Lower leg skin (tissue), 3 donors: ENCODE measurements at regions not wholly inside any gene's neighbourhood (a gene's known extent, or its start where the extent isn't known, plus 50 kb on each side); places are given as distances from the start of the nearest gene placed in this dataset.

Experiments used
- POLR2A ChIP-seq, 2 donors: fragments of 450-650 bp; IDR thresholded peaks; one replicate each; pipeline ENCODE4 v1.6.1; 2016 to 2017; ENCODE audit warnings: antibody characterized with exemption in 2 of 2, mild to moderate bottlenecking in 1 of 2, moderate library complexity in 1 of 2
- TF ChIP-seq, protein P1 (sequence below), 3 donors: fragments of 450-650 bp; IDR thresholded peaks; one replicate each; pipeline ENCODE4 v1.5.1; 2016; ENCODE audit warnings: antibody characterized with exemption in 3 of 3, mild to moderate bottlenecking in 3 of 3, moderate library complexity in 2 of 3

DNA sequence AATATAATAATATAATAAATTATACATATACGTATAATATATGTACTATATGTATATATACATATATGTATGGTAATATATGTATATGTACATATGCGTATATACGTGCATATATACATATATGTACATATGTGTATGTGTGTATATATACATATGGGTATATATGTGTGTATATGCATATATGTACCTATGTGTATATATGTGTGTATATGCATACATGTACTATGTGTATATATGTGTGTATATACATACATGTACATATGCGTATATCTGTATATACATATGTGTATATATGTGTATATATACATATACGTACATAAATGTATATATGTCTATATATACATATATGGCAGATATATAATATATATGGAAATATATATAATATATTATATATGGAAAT lies 74.8 kb upstream of the ST3GAL6 start:
- TF ChIP-seq, protein P1, sequence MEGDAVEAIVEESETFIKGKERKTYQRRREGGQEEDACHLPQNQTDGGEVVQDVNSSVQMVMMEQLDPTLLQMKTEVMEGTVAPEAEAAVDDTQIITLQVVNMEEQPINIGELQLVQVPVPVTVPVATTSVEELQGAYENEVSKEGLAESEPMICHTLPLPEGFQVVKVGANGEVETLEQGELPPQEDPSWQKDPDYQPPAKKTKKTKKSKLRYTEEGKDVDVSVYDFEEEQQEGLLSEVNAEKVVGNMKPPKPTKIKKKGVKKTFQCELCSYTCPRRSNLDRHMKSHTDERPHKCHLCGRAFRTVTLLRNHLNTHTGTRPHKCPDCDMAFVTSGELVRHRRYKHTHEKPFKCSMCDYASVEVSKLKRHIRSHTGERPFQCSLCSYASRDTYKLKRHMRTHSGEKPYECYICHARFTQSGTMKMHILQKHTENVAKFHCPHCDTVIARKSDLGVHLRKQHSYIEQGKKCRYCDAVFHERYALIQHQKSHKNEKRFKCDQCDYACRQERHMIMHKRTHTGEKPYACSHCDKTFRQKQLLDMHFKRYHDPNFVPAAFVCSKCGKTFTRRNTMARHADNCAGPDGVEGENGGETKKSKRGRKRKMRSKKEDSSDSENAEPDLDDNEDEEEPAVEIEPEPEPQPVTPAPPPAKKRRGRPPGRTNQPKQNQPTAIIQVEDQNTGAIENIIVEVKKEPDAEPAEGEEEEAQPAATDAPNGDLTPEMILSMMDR (IDR thresholded peaks at IDR 0.05): no peak
- no peak for TF ChIP-seq POLR2A (IDR thresholded peaks at IDR 0.05)
